ENCODE measurements at regions not wholly inside any gene's neighbourhood (a gene's known extent, or its start where the extent isn't known, plus 50 kb on each side); places are given as distances from the start of the nearest gene placed in this dataset.

- H2BK12ac ChIP-seq (ENCODE audit: insufficient read length, low read depth, low read length), result no peak overlapping the region
- TF ChIP-seq, protein P1, sequence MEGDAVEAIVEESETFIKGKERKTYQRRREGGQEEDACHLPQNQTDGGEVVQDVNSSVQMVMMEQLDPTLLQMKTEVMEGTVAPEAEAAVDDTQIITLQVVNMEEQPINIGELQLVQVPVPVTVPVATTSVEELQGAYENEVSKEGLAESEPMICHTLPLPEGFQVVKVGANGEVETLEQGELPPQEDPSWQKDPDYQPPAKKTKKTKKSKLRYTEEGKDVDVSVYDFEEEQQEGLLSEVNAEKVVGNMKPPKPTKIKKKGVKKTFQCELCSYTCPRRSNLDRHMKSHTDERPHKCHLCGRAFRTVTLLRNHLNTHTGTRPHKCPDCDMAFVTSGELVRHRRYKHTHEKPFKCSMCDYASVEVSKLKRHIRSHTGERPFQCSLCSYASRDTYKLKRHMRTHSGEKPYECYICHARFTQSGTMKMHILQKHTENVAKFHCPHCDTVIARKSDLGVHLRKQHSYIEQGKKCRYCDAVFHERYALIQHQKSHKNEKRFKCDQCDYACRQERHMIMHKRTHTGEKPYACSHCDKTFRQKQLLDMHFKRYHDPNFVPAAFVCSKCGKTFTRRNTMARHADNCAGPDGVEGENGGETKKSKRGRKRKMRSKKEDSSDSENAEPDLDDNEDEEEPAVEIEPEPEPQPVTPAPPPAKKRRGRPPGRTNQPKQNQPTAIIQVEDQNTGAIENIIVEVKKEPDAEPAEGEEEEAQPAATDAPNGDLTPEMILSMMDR (conservative IDR thresholded peaks at IDR 0.05), result no peak
- no peak overlapping the region for H3K14ac ChIP-seq (ENCODE audit: insufficient read depth, low read length)
- H3K4me1 ChIP-seq (ENCODE audit: insufficient read depth, low read length), result no peaks in the 10 kb centered on the region
- H3K27me3 Mint-ChIP-seq (ENCODE audit: low read depth), result no peaks in the 10 kb centered on the region
- H3K79me1 ChIP-seq (ENCODE audit: insufficient read depth, low read depth, low read length, poor library complexity, severe bottlenecking), result no peaks in the 10 kb centered on the region
- no peak overlapping the region for H3K4ac ChIP-seq (ENCODE audit: low read depth, low read length)
- no peaks in the 10 kb centered on the region for H3K27me3 ChIP-seq (ENCODE audit: insufficient read depth, low read length)
- peaks cover 12 to 22% of the 10 kb centered on the region in 2 experiments for H3K9me3 Mint-ChIP-seq
- no peaks in the 10 kb centered on the region for H3K4me1 Mint-ChIP-seq
- no peak overlapping the region for H2BK20ac ChIP-seq (ENCODE audit: low read depth, low read length, poor library complexity, severe bottlenecking)
- H2BK5ac ChIP-seq (ENCODE audit: insufficient read length, low read length), result no peak overlapping the region
- no peak overlapping the region for H2AK5ac ChIP-seq (ENCODE audit: insufficient read length, low read length)
- no CpG with 5 or more reads among the region's 1 CpG for WGBS (ENCODE audit: extremely low coverage, insufficient read length, low lambda C conversion rate)
- no peak overlapping the region for H3K23ac ChIP-seq (ENCODE audit: insufficient read length, low read depth, low read length)
- H3K18ac ChIP-seq (ENCODE audit: insufficient read length, low read depth, low read length), result no peak overlapping the region
- H3K9ac ChIP-seq (ENCODE audit: extremely low read depth, insufficient read length, low read length), result no peak overlapping the region
- H4K8ac ChIP-seq (replicated peaks; ENCODE audit: insufficient read length, low read depth, low read length), result no peak overlapping the region
- H2BK15ac ChIP-seq (ENCODE audit: low read depth, low read length), result no peak overlapping the region
- H2BK120ac ChIP-seq (ENCODE audit: low read depth, low read length, poor library complexity, severe bottlenecking), result no peak overlapping the region
- H3K4me3 Mint-ChIP-seq, result no peak overlapping the region
- no peak overlapping the region for H4K5ac ChIP-seq (ENCODE audit: insufficient read length, low read depth, low read length)
- peaks cover 4 to 30% (median 22%) of the 10 kb centered on the region in 3 experiments; a peak in 6 of 7 replicates for H3K36me3 Mint-ChIP-seq (ENCODE audit: insufficient read depth in 1 of 3, low read depth in 3 of 3)
- no peaks in the 10 kb centered on the region for H3K9me3 ChIP-seq (ENCODE audit: control insufficient read depth, low read depth, low read length)
- no peaks in the 10 kb centered on the region for H3K23me2 ChIP-seq (ENCODE audit: insufficient read length, low read depth, low read length, poor library complexity, severe bottlenecking)
- no peak overlapping the region for H3K4me2 ChIP-seq (ENCODE audit: insufficient read depth, insufficient read length, low read length)
- DNase-seq, result no peak
- H3K79me2 ChIP-seq (ENCODE audit: insufficient read depth, low read length), result no peaks in the 10 kb centered on the region
- H3K27ac Mint-ChIP-seq, result no peak overlapping the region
- H3T11ph ChIP-seq (ENCODE audit: low read length), result no peak overlapping the region
- H3K27ac ChIP-seq (ENCODE audit: insufficient read length, low read depth, low read length), result no peak overlapping the region
- no peak overlapping the region for H2AFZ ChIP-seq (ENCODE audit: low read length)
- H4K20me1 ChIP-seq (ENCODE audit: control insufficient read depth, insufficient read depth, insufficient read length), result no peaks in the 10 kb centered on the region
- no peak overlapping the region for H3K56ac ChIP-seq (ENCODE audit: insufficient read length, low read depth, low read length)
- H4K91ac ChIP-seq (ENCODE audit: insufficient read length, low read depth, low read length), result no peak overlapping the region
Observed at GRCh38 chr5:144004146-144004545, 166.3 kb downstream of the YIPF5 start.
